ENCODE measurements at regions not wholly inside any gene's neighbourhood (a gene's known extent, or its start where the extent isn't known, plus 50 kb on each side); places are given as distances from the start of the nearest gene placed in this dataset.
"Not testable (repeated sequence)": the region's sequence is repeated elsewhere in the genome, so short reads cannot be mapped to it uniquely, and the experiment has no call there.

- POLR2A ChIA-PET; ATAC-seq; H3K4me1 ChIP-seq (ENCODE audit: control insufficient read depth in 1 of 2, insufficient read depth in 2 of 2, low read length in 2 of 2); BruUV-seq (replicated peaks); H3K27me3 ChIP-seq (ENCODE audit: insufficient read depth, low read length); intact Hi-C loops (cut with micrococcal nuclease); H3K36me3 ChIP-seq (ENCODE audit: control insufficient read depth in 1 of 2, insufficient read depth in 2 of 2, low read length in 2 of 2); H3K27ac ChIP-seq (ENCODE audit: low read depth, low read length); H3K4me2 ChIP-seq (ENCODE audit: low read length); H3K79me2 ChIP-seq (ENCODE audit: insufficient read depth, low read length); RAD21 ChIA-PET (ENCODE audit: low non-redundant PET in 1 of 2, low total read pairs in 2 of 2, uncharacterized antibody in 2 of 2, unreplicated experiment in 2 of 2); DNase-seq (ENCODE audit: low read depth, low spot score); H2AFZ ChIP-seq (ENCODE audit: low read depth, low read length, poor library complexity, severe bottlenecking); H3K9me2 ChIP-seq (ENCODE audit: insufficient read depth); CTCF ChIA-PET; H3K4me3 ChIP-seq (replicated peaks in 1 of 2; ENCODE audit: low read depth in 1 of 2, low read length in 2 of 2); H3K9ac ChIP-seq (ENCODE audit: low read length); H3K9me3 ChIP-seq (ENCODE audit: control insufficient read depth in 1 of 2, insufficient read depth in 1 of 2, low read depth in 1 of 2, low read length in 2 of 2); H4K20me1 ChIP-seq (ENCODE audit: insufficient read depth): not testable (repeated sequence)
Observed at GRCh38 chr17:73859439-73860008, 215.3 kb upstream of the SDK2 start.

GRCh38 chr17:73861543-73861942 is 217.3 kb upstream of the SDK2 start:
- ChIA-PET POLR2A (no interaction called here), RAD21 (ENCODE audit: low non-redundant PET in 1 of 2, low total read pairs in 2 of 2, uncharacterized antibody in 2 of 2, unreplicated experiment in 2 of 2) (no interaction called here), CTCF (no interaction called here)
- no peaks in the 10 kb centered on the region for H3K36me3 ChIP-seq (ENCODE audit: control insufficient read depth in 1 of 2, insufficient read depth in 2 of 2, low read length in 2 of 2)
- no TSS peak for BruUV-seq (replicated peaks)
- H3K4me3 ChIP-seq (replicated peaks in 1 of 2; ENCODE audit: low read depth in 1 of 2, low read length in 2 of 2): no peak overlapping the region
- H3K4me1 ChIP-seq (ENCODE audit: control insufficient read depth in 1 of 2, insufficient read depth in 2 of 2, low read length in 2 of 2): no peaks in the 10 kb centered on the region
- H3K9me3 ChIP-seq (ENCODE audit: control insufficient read depth in 1 of 2, insufficient read depth in 1 of 2, low read depth in 1 of 2, low read length in 2 of 2): no peaks in the 10 kb centered on the region
- H3K27me3 ChIP-seq (ENCODE audit: insufficient read depth, low read length): peaks cover 3% of the 10 kb centered on the region; the same call in 1 of the 2 replicates
- H2AFZ ChIP-seq (ENCODE audit: low read depth, low read length, poor library complexity, severe bottlenecking): no peak overlapping the region
- H3K9me2 ChIP-seq (ENCODE audit: insufficient read depth): no peaks in the 10 kb centered on the region
- no peak overlapping the region for H3K4me2 ChIP-seq (ENCODE audit: low read length)
- intact Hi-C loops (cut with micrococcal nuclease): no loop called here
- H4K20me1 ChIP-seq (ENCODE audit: insufficient read depth): no peaks in the 10 kb centered on the region
- H3K27ac ChIP-seq (ENCODE audit: low read depth, low read length): no peak overlapping the region
- DNase-seq (ENCODE audit: low read depth, low spot score): no peak
- H3K9ac ChIP-seq (ENCODE audit: low read length): no peak overlapping the region
- H3K79me2 ChIP-seq (ENCODE audit: insufficient read depth, low read length): no peaks in the 10 kb centered on the region
- no peak for ATAC-seq
- TF ChIP-seq EZH2phosphoT487 (IDR thresholded peaks at IDR 0.05; ENCODE audit: borderline replicate concordance): no peak
- no peak for TF ChIP-seq FOSL1 (IDR thresholded peaks at IDR 0.05; ENCODE audit: low read depth)
- TF ChIP-seq JUND (IDR thresholded peaks at IDR 0.05): no peak
- TF ChIP-seq TCF7L2 (IDR thresholded peaks at IDR 0.05; ENCODE audit: borderline replicate concordance, extremely low read depth, insufficient read depth, insufficient read length): no peak
- TF ChIP-seq ZBTB33 (IDR thresholded peaks at IDR 0.05; ENCODE audit: extremely low read depth, insufficient replicate concordance, low read length): no peak
- no peak for TF ChIP-seq POLR2A (IDR thresholded peaks at IDR 0.05; ENCODE audit: borderline replicate concordance, extremely low read depth, insufficient read depth, insufficient read length)
- no peak for TF ChIP-seq SP1 (IDR thresholded peaks at IDR 0.05; ENCODE audit: low read depth)
- TF ChIP-seq MAX (IDR thresholded peaks at IDR 0.05): no peak
- no peak for TF ChIP-seq ZFX (IDR thresholded peaks at IDR 0.05)
- TF ChIP-seq EZH2 (IDR thresholded peaks at IDR 0.05): no peak
- no peak for TF ChIP-seq CBX3 (IDR thresholded peaks at IDR 0.05; ENCODE audit: low read depth)
- TF ChIP-seq EGR1 (IDR thresholded peaks at IDR 0.05; ENCODE audit: low read depth): no peak
- TF ChIP-seq CEBPB (IDR thresholded peaks at IDR 0.05; ENCODE audit: low read depth): no peak
- no peak for TF ChIP-seq SRF (IDR thresholded peaks at IDR 0.05; ENCODE audit: low read depth)

Measured in HCT116 (cell line).